ENCODE measurements at regions not wholly inside any gene's neighbourhood (a gene's known extent, or its start where the extent isn't known, plus 50 kb on each side); places are given as distances from the start of the nearest gene placed in this dataset.

GRCh38 chr1:163712321-163712720 is 390.6 kb downstream of the NUF2 start (continued):
- TF ChIP-seq SMAD3 (CRISPR knock-in tag; IDR thresholded peaks at IDR 0.05; ENCODE audit: borderline replicate concordance) (no peak), TEAD4 (CRISPR knock-in tag; IDR thresholded peaks at IDR 0.05) (no peak), ZNF396 (CRISPR knock-in tag; IDR thresholded peaks at IDR 0.05; ENCODE audit: borderline replicate concordance) (no peak), ETV6 (CRISPR knock-in tag; IDR thresholded peaks at IDR 0.05) (no peak)

- ChIA-PET POLR2A (no interaction called here), CTCF (no interaction called here)
- Mint-ChIP-seq H3K27ac (no peak overlapping the region), H3K27me3 (ENCODE audit: low read depth) (no peaks in the 10 kb centered on the region), H3K4me3 (no peak overlapping the region), H3K9me3 (peaks cover 37% of the 10 kb centered on the region), H3K4me1 (no peaks in the 10 kb centered on the region), H3K36me3 (peaks cover 18% of the 10 kb centered on the region)
- no peak for ATAC-seq
- no peak for TF ChIP-seq NFATC4 (CRISPR knock-in tag; IDR thresholded peaks at IDR 0.05)
- TF ChIP-seq NFYB (CRISPR knock-in tag; conservative IDR thresholded peaks at IDR 0.05; ENCODE audit: low read depth): no peak
- TF ChIP-seq ESRRA (CRISPR knock-in tag; IDR thresholded peaks at IDR 0.05; ENCODE audit: borderline replicate concordance): no peak
- no peak for TF ChIP-seq CBFB (CRISPR knock-in tag; IDR thresholded peaks at IDR 0.05; ENCODE audit: low read depth)
- TF ChIP-seq EMX1 (CRISPR knock-in tag; IDR thresholded peaks at IDR 0.05): no peak
- no peak for TF ChIP-seq FOXP1 (CRISPR knock-in tag; IDR thresholded peaks at IDR 0.05; ENCODE audit: borderline replicate concordance)
- no peak for TF ChIP-seq SMAD4 (CRISPR knock-in tag; IDR thresholded peaks at IDR 0.05)
- no peak for TF ChIP-seq ATF1 (CRISPR knock-in tag; IDR thresholded peaks at IDR 0.05)
- TF ChIP-seq NFE2L1 (CRISPR knock-in tag; IDR thresholded peaks at IDR 0.05): no peak
- TF ChIP-seq AR (CRISPR knock-in tag; IDR thresholded peaks at IDR 0.05): no peak
- no peak for TF ChIP-seq MAX (CRISPR knock-in tag; IDR thresholded peaks at IDR 0.05)
- TF ChIP-seq ZMAT4 (CRISPR knock-in tag; IDR thresholded peaks at IDR 0.05): no peak
- no peak for TF ChIP-seq MLX (CRISPR knock-in tag; IDR thresholded peaks at IDR 0.05)
- no peak for DNase-seq (ENCODE audit: low spot score)
These were observed 398.5 kb downstream of the NUF2 start for GRCh38 chr1:163720294-163720693.

GRCh38 chr1:163725551-163725950 is 403.8 kb downstream of the NUF2 start:
- ATAC-seq: no peak
- CTCF ChIA-PET: no interaction called here
- Mint-ChIP-seq H3K36me3 (peaks cover 12% of the 10 kb centered on the region), H3K27me3 (ENCODE audit: low read depth) (no peaks in the 10 kb centered on the region; the same call in 1 of the 2 replicates), H3K9me3 (peaks cover 17% of the 10 kb centered on the region), H3K4me3 (no peak overlapping the region), H3K27ac (no peak overlapping the region), H3K4me1 (no peaks in the 10 kb centered on the region)
- POLR2A ChIA-PET: no interaction called here
- DNase-seq (ENCODE audit: low spot score): no peak
- TF ChIP-seq ZBTB43 (CRISPR knock-in tag; IDR thresholded peaks at IDR 0.05): no peak
- TF ChIP-seq ATF1 (CRISPR knock-in tag; IDR thresholded peaks at IDR 0.05): no peak
- no peak for TF ChIP-seq ZNF317 (CRISPR knock-in tag; IDR thresholded peaks at IDR 0.05; ENCODE audit: borderline replicate concordance, low read depth)
- TF ChIP-seq FOXP4 (CRISPR knock-in tag; IDR thresholded peaks at IDR 0.05): no peak
- TF ChIP-seq ZNF281 (CRISPR knock-in tag; IDR thresholded peaks at IDR 0.05): no peak
- TF ChIP-seq HMGA2 (CRISPR knock-in tag; IDR thresholded peaks at IDR 0.05): no peak

Measured in WTC11 (cell line).